MM.1S (cell line): ENCODE measurements at regions not wholly inside any gene's neighbourhood (a gene's known extent, or its start where the extent isn't known, plus 50 kb on each side); places are given as distances from the start of the nearest gene placed in this dataset.

Source experiments
- DNase-seq: peaks from one replicate; pipeline ENCODE4 v3.0.0-alpha.2; 2015
- H2AFZ ChIP-seq: fragments of 300-600 bp; sonication (generic); 2 replicates; pipeline ENCODE4 v1.6.0; 2016; ENCODE audit warnings: antibody characterized with exemption, low read length
- H3F3A ChIP-seq: fragments of 300-600 bp; sonication (generic); 2 replicates; pipeline ENCODE4 v1.6.1; 2016; ENCODE audit warnings: mild to moderate bottlenecking, antibody characterized with exemption, low read length, moderate library complexity, mixed read lengths; ENCODE audit not compliant: insufficient read depth
- H3K27ac ChIP-seq: fragments of 300-600 bp; sonication (generic); 2 replicates; pipeline ENCODE4 v1.5.1; 2016; ENCODE audit warnings: mild to moderate bottlenecking, low read length
- H3K27me3 ChIP-seq: fragments of 300-600 bp; sonication (generic); replicated peaks from 2 replicates; pipeline ENCODE4 v1.6.0; 2016; ENCODE audit warnings: low read length; ENCODE audit not compliant: insufficient read depth
- H3K36me3 ChIP-seq: fragments of 300-600 bp; sonication (generic); replicated peaks from 2 replicates; pipeline ENCODE4 v1.6.1; 2016; ENCODE audit warnings: mild to moderate bottlenecking, low read length, mixed read lengths; ENCODE audit not compliant: insufficient read depth
- H3K4me1 ChIP-seq: fragments of 300-600 bp; sonication (generic); 2 replicates; pipeline ENCODE4 v1.6.1; 2016; ENCODE audit warnings: low read length, mixed read lengths
- H3K4me2 ChIP-seq: fragments of 300-600 bp; sonication (generic); 2 replicates; pipeline ENCODE4 v1.6.0; 2016; ENCODE audit warnings: low read depth, low read length
- H3K4me3 ChIP-seq: fragments of 300-600 bp; sonication (generic); 2 replicates; pipeline ENCODE4 v1.5.1; 2016; ENCODE audit warnings: low read length, mixed read lengths
- H3K79me2 ChIP-seq: fragments of 300-600 bp; sonication (generic); 2 replicates; pipeline ENCODE4 v1.6.1; 2016; ENCODE audit warnings: mixed run types, low read length, mixed read lengths
- H3K9ac ChIP-seq: fragments of 300-600 bp; sonication (generic); 2 replicates; pipeline ENCODE4 v1.6.1; 2016; ENCODE audit warnings: low read length, mixed read lengths
- H3K9me2 ChIP-seq: fragments of 300-600 bp; sonication (generic); replicated peaks from 2 replicates; pipeline ENCODE4 v1.6.1; 2016; ENCODE audit warnings: mild to moderate bottlenecking, low read length, mixed read lengths; ENCODE audit not compliant: insufficient read depth
- H3K9me3 ChIP-seq: fragments of 300-600 bp; sonication (generic); replicated peaks from 2 replicates; pipeline ENCODE4 v1.6.1; 2016; ENCODE audit warnings: mild to moderate bottlenecking, low read length, mixed read lengths; ENCODE audit not compliant: insufficient read depth
- H4K20me1 ChIP-seq: fragments of 300-600 bp; sonication (generic); 2 replicates; pipeline ENCODE4 v1.6.1; 2016; ENCODE audit warnings: mild to moderate bottlenecking, low read length, moderate library complexity, mixed read lengths; ENCODE audit not compliant: insufficient read depth
- EZH2 ChIP-seq: fragments of 300-600 bp; sonication (generic); optimal IDR thresholded peaks from 2 replicates; pipeline ENCODE3; 2017; ENCODE audit warnings: low read depth, mild to moderate bottlenecking, antibody characterized with exemption, low read length, mixed read lengths
- EZH2phosphoT487 ChIP-seq: fragments of 300-600 bp; sonication (generic); IDR thresholded peaks from 2 replicates; pipeline ENCODE4 v1.6.1; 2018; ENCODE audit warnings: antibody characterized with exemption, low read length
- TF ChIP-seq, protein P1 (sequence below): fragments of 300-600 bp; sonication (generic); IDR thresholded peaks from 2 replicates; pipeline ENCODE4 v1.5.1; 2016; ENCODE audit warnings: antibody characterized with exemption, low read length, mixed read lengths

DNA sequence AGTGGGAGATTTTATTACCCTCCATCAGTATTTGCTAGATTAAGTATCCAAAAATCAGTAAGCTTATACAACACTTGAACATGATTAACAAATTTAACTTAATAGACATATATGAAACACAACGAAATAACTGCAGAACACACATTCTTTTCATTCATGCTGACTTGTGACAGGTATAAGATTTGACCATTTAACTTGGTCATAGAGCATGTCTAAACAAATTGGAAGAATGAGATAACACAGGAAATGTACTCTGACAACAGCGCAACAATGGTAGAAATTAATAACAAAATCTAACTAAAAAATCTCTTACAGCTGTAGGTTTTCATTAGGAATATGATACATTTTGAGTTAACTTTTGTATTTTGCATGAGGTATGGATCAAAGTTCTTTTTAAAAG, 62.4 kb upstream of the TTLL7 start:
- Histone ChIP-seq H3K4me3 (no peak overlapping the region), H3K27ac (no peak overlapping the region), H3K4me2 (no peak overlapping the region), H3K36me3 (no peaks in the 10 kb centered on the region), H3F3A (no peaks in the 10 kb centered on the region), H3K27me3 (no peaks in the 10 kb centered on the region), H3K9me3 (no peaks in the 10 kb centered on the region), H2AFZ (no peak overlapping the region), H3K9me2 (no peaks in the 10 kb centered on the region), H3K79me2 (no peaks in the 10 kb centered on the region), H3K9ac (no peak overlapping the region), H3K4me1 (no peaks in the 10 kb centered on the region), H4K20me1 (no peaks in the 10 kb centered on the region)
- TF ChIP-seq EZH2 (no peak), EZH2phosphoT487 (no peak)
- TF ChIP-seq, protein P1, sequence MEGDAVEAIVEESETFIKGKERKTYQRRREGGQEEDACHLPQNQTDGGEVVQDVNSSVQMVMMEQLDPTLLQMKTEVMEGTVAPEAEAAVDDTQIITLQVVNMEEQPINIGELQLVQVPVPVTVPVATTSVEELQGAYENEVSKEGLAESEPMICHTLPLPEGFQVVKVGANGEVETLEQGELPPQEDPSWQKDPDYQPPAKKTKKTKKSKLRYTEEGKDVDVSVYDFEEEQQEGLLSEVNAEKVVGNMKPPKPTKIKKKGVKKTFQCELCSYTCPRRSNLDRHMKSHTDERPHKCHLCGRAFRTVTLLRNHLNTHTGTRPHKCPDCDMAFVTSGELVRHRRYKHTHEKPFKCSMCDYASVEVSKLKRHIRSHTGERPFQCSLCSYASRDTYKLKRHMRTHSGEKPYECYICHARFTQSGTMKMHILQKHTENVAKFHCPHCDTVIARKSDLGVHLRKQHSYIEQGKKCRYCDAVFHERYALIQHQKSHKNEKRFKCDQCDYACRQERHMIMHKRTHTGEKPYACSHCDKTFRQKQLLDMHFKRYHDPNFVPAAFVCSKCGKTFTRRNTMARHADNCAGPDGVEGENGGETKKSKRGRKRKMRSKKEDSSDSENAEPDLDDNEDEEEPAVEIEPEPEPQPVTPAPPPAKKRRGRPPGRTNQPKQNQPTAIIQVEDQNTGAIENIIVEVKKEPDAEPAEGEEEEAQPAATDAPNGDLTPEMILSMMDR = no peak
- no peak for DNase-seq

DNA sequence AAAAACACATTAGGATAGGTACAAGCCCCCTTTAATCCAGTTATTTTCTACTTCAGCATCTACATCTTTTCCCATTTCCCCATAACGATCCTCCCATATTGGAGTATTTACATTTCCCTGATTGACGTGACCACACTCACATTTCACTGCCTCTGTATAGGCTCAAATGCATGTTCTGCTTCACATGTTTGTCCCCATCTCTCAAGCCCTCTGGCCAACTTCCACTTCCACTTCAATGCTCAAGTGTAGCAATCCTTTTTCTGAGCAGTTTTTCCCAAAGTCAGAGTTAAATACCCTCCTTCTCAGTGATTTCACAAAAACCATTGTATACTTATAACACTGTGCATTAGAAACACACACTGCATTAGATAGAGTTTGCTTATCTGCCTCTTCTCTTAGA, 61.8 kb upstream of the TTLL7 start:
- Histone ChIP-seq H3K9me3 (no peaks in the 10 kb centered on the region), H2AFZ (no peak overlapping the region), H3F3A (no peaks in the 10 kb centered on the region), H3K79me2 (no peaks in the 10 kb centered on the region), H3K27me3 (no peaks in the 10 kb centered on the region), H3K9ac (no peak overlapping the region), H3K4me3 (no peak overlapping the region), H3K36me3 (no peaks in the 10 kb centered on the region), H3K27ac (no peak overlapping the region), H4K20me1 (no peaks in the 10 kb centered on the region), H3K4me2 (no peak overlapping the region), H3K4me1 (no peaks in the 10 kb centered on the region), H3K9me2 (no peaks in the 10 kb centered on the region)
- no peak for TF ChIP-seq EZH2phosphoT487
- TF ChIP-seq EZH2 = no peak
- TF ChIP-seq, protein P1 = no peak
- no peak for DNase-seq

DNA sequence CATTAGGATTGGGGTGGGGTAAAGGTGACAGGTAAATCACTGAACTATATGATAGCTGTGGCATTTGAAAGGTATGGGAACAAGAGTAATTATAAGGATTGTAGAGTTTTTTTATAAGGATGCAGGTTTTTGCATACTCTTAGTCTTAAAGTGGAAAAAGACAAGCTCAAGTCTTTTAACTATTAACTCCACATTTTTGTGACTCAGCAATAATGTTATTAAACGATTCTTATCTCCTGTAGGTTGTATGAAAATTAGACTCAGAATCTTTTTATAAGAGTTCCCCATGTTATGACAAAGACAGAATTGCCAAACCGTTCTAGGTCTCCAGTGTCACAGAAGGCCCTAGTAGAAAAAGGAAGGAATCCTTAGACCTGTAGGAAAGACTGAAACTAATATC, 49.9 kb upstream of the TTLL7 start:
- H3K27ac ChIP-seq = no peak overlapping the region
- no peak overlapping the region for H3K4me2 ChIP-seq

More for the DNA sequence above, 49.9 kb upstream of the TTLL7 start:
- Histone ChIP-seq H3K4me3 (no peak overlapping the region), H3K36me3 (no peaks in the 10 kb centered on the region), H3K9ac (no peak overlapping the region), H3K27me3 (no peaks in the 10 kb centered on the region), H2AFZ (no peak overlapping the region), H4K20me1 (no peaks in the 10 kb centered on the region), H3K9me2 (no peaks in the 10 kb centered on the region), H3K9me3 (no peaks in the 10 kb centered on the region), H3F3A (no peaks in the 10 kb centered on the region), H3K4me1 (no peaks in the 10 kb centered on the region), H3K79me2 (no peaks in the 10 kb centered on the region)
- no peak for DNase-seq
- TF ChIP-seq EZH2phosphoT487 = no peak
- TF ChIP-seq EZH2 = no peak
- TF ChIP-seq, protein P1 = no peak
